CD4-positive, alpha-beta T cell (primary cell): ENCODE measurements at regions not wholly inside any gene's neighbourhood (a gene's known extent, or its start where the extent isn't known, plus 50 kb on each side); places are given as distances from the start of the nearest gene placed in this dataset.

ENCODE experiments used
- ATAC-seq: fragments of 200-7000 bp; cut with Tn5 transposase; one replicate; pipeline ENCODE4 v1.10.0; 2022; ENCODE audit warnings: mild to moderate bottlenecking; ENCODE audit not compliant: poor library complexity
- CTCF ChIA-PET: fragments of 350-600 bp; sonication (Branson Sonifier 250); formaldehyde crosslinking; loops from one replicate; lab custom pipeline; 2021; ENCODE audit warnings: antibody characterized with exemption, inconsistent platforms; lab: Charles Lee
- POLR2A ChIA-PET: fragments of 350-600 bp; sonication (Branson Sonifier 250); formaldehyde crosslinking; loops from one replicate; lab custom pipeline; 2021; ENCODE audit warnings: antibody characterized with exemption, inconsistent platforms; lab: Charles Lee
- DNase-seq, 14 experiments: peaks; one replicate each; pipeline ENCODE4 v3.0.0-alpha.2; 2013 to 2020; ENCODE audit warnings: mixed read lengths in 2 of 14
- H3K27ac ChIP-seq, 2 donors: one replicate each; pipeline versions ENCODE4 v1.5.1 to v1.7.0; 2013; ENCODE audit warnings: low read length in 2 of 2, low read depth in 1 of 2, mild to moderate bottlenecking in 1 of 2
- H3K27me3 ChIP-seq, 2 experiments: 1 replicate in 1 of 2; 2 replicates in 1 of 2; pipeline versions ENCODE4 v1.6.1 to v1.7.0; 2013; ENCODE audit warnings: low read length in 2 of 2, control low read depth in 1 of 2, mild to moderate bottlenecking in 1 of 2, moderate library complexity in 1 of 2; ENCODE audit not compliant: insufficient read depth in 2 of 2, control insufficient read depth in 1 of 2
- H3K36me3 ChIP-seq: one replicate; pipeline ENCODE4 v1.6.1; 2013; ENCODE audit warnings: low read length, control low read depth; ENCODE audit not compliant: insufficient read depth
- H3K4me1 ChIP-seq: one replicate; pipeline ENCODE4 v1.6.1; 2013; ENCODE audit warnings: low read length, control low read depth; ENCODE audit not compliant: insufficient read depth
- H3K4me3 ChIP-seq: one replicate; pipeline ENCODE4 v1.5.1; 2013; ENCODE audit warnings: mild to moderate bottlenecking, low read length, moderate library complexity
- H3K9me3 ChIP-seq, 2 experiments: 1 replicate in 1 of 2; 2 replicates in 1 of 2; pipeline versions ENCODE4 v1.6.1 to v1.7.0; 2013; ENCODE audit warnings: low read length in 2 of 2, mild to moderate bottlenecking in 2 of 2, control low read depth in 1 of 2, moderate library complexity in 1 of 2; ENCODE audit not compliant: control insufficient read depth in 1 of 2, insufficient read depth in 1 of 2
- H3K27ac Mint-ChIP-seq: one replicate; pipeline ENCODE4 v1.8.0; 2020; ENCODE audit warnings: mixed read lengths
- H3K27me3 Mint-ChIP-seq: one replicate; pipeline ENCODE4 v1.8.0; 2021; ENCODE audit warnings: mixed read lengths
- H3K36me3 Mint-ChIP-seq: one replicate; pipeline ENCODE4 v1.8.0; 2021; ENCODE audit warnings: low read depth, mixed read lengths
- H3K4me1 Mint-ChIP-seq: one replicate; pipeline ENCODE4 v1.8.0; 2021; ENCODE audit warnings: low read depth, mixed read lengths
- H3K4me3 Mint-ChIP-seq: one replicate; pipeline ENCODE4 v1.8.0; 2020; ENCODE audit warnings: mild to moderate bottlenecking, mixed read lengths
- H3K9me3 Mint-ChIP-seq: one replicate; pipeline ENCODE4 v1.8.0; 2020; ENCODE audit warnings: mixed read lengths
- intact Hi-C, 2 experiments: fragments of 100-400 bp; cut with DNase I in 1 of 2; cut with micrococcal nuclease in 1 of 2; formaldehyde crosslinking; loops; one replicate each; pipeline versions ENCODE4 v1.15.1 to v1.9.0; 2023 to 2025; cut with DNase I, micrococcal nuclease
- TF ChIP-seq, protein P1 (sequence below): fragments of 200-600 bp; IDR thresholded peaks from one replicate; pipeline ENCODE4 v1.8.0; 2022; ENCODE audit warnings: antibody characterized with exemption, mild to moderate bottlenecking

DNA sequence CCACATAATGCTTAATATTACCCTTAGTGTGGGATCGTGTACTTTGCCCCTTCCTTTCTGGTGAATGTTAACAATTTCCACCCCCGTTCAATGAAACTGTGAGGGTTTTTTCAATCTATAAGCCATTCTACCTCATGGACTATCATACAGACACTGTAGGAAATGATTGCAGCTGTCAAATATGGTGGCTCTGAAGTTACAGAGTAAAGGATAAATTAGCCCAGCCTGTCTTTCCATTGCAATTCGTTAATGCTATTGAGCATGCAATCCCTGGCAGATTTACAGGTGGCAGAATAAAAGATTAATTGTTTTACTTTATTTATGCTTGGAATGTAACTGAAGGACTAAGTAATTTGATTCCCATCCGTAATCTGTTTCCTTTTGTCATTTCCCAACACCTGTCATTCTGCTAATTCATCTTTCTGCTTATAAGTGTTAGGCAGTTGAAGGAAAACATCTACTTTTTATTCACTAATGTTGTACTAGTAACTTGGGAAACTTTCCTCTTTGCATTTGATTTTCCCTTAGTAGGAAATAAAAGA lies 1211.6 kb upstream of the LRRN3 start:
- H3K4me3 ChIP-seq, result no peak overlapping the region
- POLR2A ChIA-PET, result no interaction called here
- H3K27me3 ChIP-seq, result no peaks in the 10 kb centered on the region
- no peaks in the 10 kb centered on the region for H3K36me3 ChIP-seq
- no peaks in the 10 kb centered on the region for H3K9me3 Mint-ChIP-seq
- no peak overlapping the region for H3K27ac ChIP-seq
- CTCF ChIA-PET, result no interaction called here
- H3K36me3 Mint-ChIP-seq, result no peaks in the 10 kb centered on the region
- no peak overlapping the region for H3K27ac Mint-ChIP-seq
- TF ChIP-seq, protein P1, sequence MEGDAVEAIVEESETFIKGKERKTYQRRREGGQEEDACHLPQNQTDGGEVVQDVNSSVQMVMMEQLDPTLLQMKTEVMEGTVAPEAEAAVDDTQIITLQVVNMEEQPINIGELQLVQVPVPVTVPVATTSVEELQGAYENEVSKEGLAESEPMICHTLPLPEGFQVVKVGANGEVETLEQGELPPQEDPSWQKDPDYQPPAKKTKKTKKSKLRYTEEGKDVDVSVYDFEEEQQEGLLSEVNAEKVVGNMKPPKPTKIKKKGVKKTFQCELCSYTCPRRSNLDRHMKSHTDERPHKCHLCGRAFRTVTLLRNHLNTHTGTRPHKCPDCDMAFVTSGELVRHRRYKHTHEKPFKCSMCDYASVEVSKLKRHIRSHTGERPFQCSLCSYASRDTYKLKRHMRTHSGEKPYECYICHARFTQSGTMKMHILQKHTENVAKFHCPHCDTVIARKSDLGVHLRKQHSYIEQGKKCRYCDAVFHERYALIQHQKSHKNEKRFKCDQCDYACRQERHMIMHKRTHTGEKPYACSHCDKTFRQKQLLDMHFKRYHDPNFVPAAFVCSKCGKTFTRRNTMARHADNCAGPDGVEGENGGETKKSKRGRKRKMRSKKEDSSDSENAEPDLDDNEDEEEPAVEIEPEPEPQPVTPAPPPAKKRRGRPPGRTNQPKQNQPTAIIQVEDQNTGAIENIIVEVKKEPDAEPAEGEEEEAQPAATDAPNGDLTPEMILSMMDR, result no peak
- H3K4me3 Mint-ChIP-seq, result no peak overlapping the region
- intact Hi-C loops, result no loop called here
- no peaks in the 10 kb centered on the region for H3K9me3 ChIP-seq
- DNase-seq (no peak), ATAC-seq (no peak)
- no peaks in the 10 kb centered on the region for H3K27me3 Mint-ChIP-seq
- no peaks in the 10 kb centered on the region for H3K4me1 ChIP-seq
- no peaks in the 10 kb centered on the region for H3K4me1 Mint-ChIP-seq

DNA sequence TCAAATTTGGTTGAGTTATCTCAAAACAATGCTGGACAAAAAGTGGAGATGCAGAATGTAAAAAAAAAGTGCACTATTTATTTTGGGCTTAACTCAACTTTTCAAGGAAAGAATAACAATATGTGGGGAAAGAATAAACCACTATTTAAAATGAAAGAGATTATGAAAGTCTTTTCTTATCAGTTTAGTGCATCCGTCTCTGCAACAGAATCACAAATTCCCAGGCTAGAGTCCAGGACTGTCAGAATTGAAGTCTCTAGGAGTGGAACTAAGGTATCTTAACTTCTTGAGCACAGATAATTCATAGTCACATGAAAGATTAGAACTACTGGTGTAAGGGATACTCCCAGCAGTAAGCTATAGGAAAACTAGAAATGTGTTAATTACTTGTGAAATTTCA lies 1200.3 kb upstream of the LRRN3 start:
- intact Hi-C loops, result loop anchor here in 1 of 2 experiments (5.0 kb wide), 1 partner anchor 582 kb away; no protein-coding TSS in a partner anchor
- H3K9me3 Mint-ChIP-seq, result no peaks in the 10 kb centered on the region
- no peak overlapping the region for H3K27ac Mint-ChIP-seq
- no peak for DNase-seq
- H3K4me3 ChIP-seq, result no peak overlapping the region
- no peaks in the 10 kb centered on the region for H3K4me1 Mint-ChIP-seq
- no peaks in the 10 kb centered on the region for H3K27me3 ChIP-seq
- TF ChIP-seq, protein P1, result no peak
- H3K9me3 ChIP-seq, result no peaks in the 10 kb centered on the region
- ATAC-seq, result no peak
- ChIA-PET POLR2A (no interaction called here), CTCF (no interaction called here)
- H3K4me1 ChIP-seq, result no peaks in the 10 kb centered on the region
- H3K36me3 Mint-ChIP-seq, result no peaks in the 10 kb centered on the region
- H3K27me3 Mint-ChIP-seq, result no peaks in the 10 kb centered on the region
- no peaks in the 10 kb centered on the region for H3K36me3 ChIP-seq
- H3K27ac ChIP-seq, result no peak overlapping the region
- no peak overlapping the region for H3K4me3 Mint-ChIP-seq

DNA sequence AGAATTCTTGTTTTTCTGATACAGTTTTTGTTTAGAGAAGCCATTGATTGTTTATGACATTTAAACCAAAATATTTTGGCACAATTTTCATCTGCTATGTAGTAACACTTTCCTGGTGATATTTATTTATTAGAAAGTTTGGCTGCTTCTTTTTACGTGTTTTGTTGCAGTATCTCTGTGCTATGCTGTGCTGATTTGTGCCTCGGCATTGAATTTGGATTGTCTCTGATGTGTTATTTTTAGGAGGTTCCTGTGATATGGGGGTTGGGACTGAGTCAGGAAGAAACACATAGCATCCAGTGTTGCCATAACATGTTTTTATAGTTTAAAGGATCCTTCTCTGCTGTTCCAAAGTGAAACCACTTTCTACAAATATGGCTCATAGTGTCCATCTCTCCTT lies 1197.7 kb upstream of the LRRN3 start:
- Mint-ChIP-seq H3K27ac (no peak overlapping the region), H3K4me1 (no peaks in the 10 kb centered on the region), H3K36me3 (no peaks in the 10 kb centered on the region), H3K9me3 (no peaks in the 10 kb centered on the region), H3K27me3 (no peaks in the 10 kb centered on the region), H3K4me3 (no peak overlapping the region)
- Histone ChIP-seq H3K27me3 (no peaks in the 10 kb centered on the region), H3K9me3 (no peaks in the 10 kb centered on the region), H3K4me3 (no peak overlapping the region), H3K27ac (no peak overlapping the region), H3K4me1 (no peaks in the 10 kb centered on the region), H3K36me3 (no peaks in the 10 kb centered on the region)
- CTCF ChIA-PET, result no interaction called here
- TF ChIP-seq, protein P1, result no peak
- ATAC-seq (no peak), DNase-seq (no peak)
- POLR2A ChIA-PET, result no interaction called here
- intact Hi-C loops, result loop anchor here in 1 of 2 experiments (5.0 kb wide), 1 partner anchor 579 kb away; no protein-coding TSS in a partner anchor
